Testis (tissue), 2 donors: ENCODE measurements at regions not wholly inside any gene's neighbourhood (a gene's known extent, or its start where the extent isn't known, plus 50 kb on each side); places are given as distances from the start of the nearest gene placed in this dataset.

Source experiments
- DNase-seq: peaks from one replicate; pipeline ENCODE4 v3.0.0-alpha.2; 2019
- H3K27ac ChIP-seq, 2 donors: fragments of 200-600 bp; sonication (generic); one replicate each; pipeline ENCODE4 v1.5.1; 2019
- H3K27me3 ChIP-seq: fragments of 200-600 bp; sonication (generic); one replicate; pipeline ENCODE4 v1.5.1; 2019
- H3K36me3 ChIP-seq: fragments of 200-600 bp; sonication (generic); one replicate; pipeline ENCODE4 v1.5.1; 2017; ENCODE audit warnings: low read depth; ENCODE audit errors: missing control alignments
- H3K4me1 ChIP-seq: fragments of 200-600 bp; sonication (generic); one replicate; pipeline ENCODE4 v1.5.1; 2019
- H3K4me3 ChIP-seq, 2 donors: fragments of 200-600 bp; sonication (generic); one replicate each; pipeline ENCODE4 v1.5.1; 2017 to 2019
- H3K9me3 ChIP-seq: fragments of 200-600 bp; sonication (generic); one replicate; pipeline ENCODE4 v1.5.1; 2017
- CTCF ChIP-seq, 3 experiments: fragments of 450-650 bp in 2 of 3; fragments of 200-600 bp in 1 of 3; sonication (generic) in 1 of 3; IDR thresholded peaks; one replicate each; pipeline ENCODE4 v1.5.1; 2016 to 2019; ENCODE audit warnings: antibody characterized with exemption in 3 of 3, mild to moderate bottlenecking in 2 of 3, moderate library complexity in 1 of 3
- POLR2A ChIP-seq: fragments of 450-650 bp; IDR thresholded peaks from one replicate; pipeline ENCODE4 v1.6.1; 2017; ENCODE audit warnings: antibody characterized with exemption, mild to moderate bottlenecking, moderate library complexity
- WGBS, 2 donors: methylation state at CpG; one replicate each; pipeline ENCODE4 v1.1.5; 2018; 5-methylcytosine and 5-hydroxymethylcytosine counted together
- intact Hi-C: fragments of 100-400 bp; cut with DNase I; formaldehyde crosslinking; loops from one replicate; pipeline ENCODE4 v1.15.1; 2023; ENCODE audit warnings: low total_unique reads

DNA sequence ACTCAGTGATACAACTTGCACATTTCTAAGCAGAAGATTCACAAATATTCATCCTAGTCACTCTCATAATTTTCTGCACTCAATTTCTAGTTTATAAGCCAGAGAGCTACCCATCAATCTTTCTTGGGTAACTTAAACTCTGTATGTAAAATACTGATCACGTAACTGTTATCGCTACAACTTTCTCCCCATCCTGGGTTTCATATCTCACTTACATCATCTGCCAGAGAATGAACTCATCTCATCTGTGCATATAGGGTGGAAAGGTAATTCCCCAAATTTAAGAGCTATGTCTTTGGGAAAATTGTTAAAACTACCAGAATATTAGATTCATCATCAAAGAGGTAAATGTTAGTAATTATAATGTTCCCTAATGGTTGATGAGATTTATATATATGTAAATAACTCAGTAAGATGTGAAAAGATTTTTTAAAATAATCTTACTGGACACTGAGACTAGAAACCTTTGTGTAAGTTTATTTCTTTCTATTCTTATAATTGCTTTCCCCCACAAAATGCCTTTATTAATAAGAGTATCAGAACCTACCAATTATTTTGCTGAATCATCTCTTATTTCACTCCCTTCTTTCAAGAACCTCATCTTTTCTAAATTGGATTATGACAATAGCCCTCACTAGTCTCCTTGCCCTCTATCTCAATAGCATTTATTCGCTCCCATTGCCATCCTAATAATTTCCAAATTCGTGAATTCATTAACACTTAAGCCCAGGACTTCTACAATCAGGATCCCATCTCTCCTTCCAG, 729.0 kb downstream of the EPHA4 start:
- WGBS, 2 donors: 87 to 94% methylated on average over 4 of the region's 4 CpGs
- intact Hi-C loops: no loop called here
- no peaks in the 10 kb centered on the region for H3K4me1 ChIP-seq

GRCh38 chr2:220845766-220846273, 726.3 kb downstream of the EPHA4 start:
- 52 to 95% methylated on average over 1 of the region's 1 CpG for WGBS, 2 donors
- TF ChIP-seq POLR2A (no peak), CTCF (IDR thresholded peaks at IDR 0.05) (no peak)
- no peaks in the 10 kb centered on the region for H3K36me3 ChIP-seq
- H3K9me3 ChIP-seq: no peaks in the 10 kb centered on the region
- no peak for DNase-seq
- H3K27ac ChIP-seq: no peak overlapping the region
- H3K4me1 ChIP-seq: no peaks in the 10 kb centered on the region
- intact Hi-C loops: no loop called here
- no peak overlapping the region for H3K4me3 ChIP-seq
- H3K27me3 ChIP-seq: no peaks in the 10 kb centered on the region

More for the DNA sequence above, 729.0 kb downstream of the EPHA4 start:
- TF ChIP-seq CTCF (IDR thresholded peaks at IDR 0.05) (no peak), POLR2A (no peak)
- Histone ChIP-seq H3K4me3 (no peak overlapping the region), H3K27ac (no peak overlapping the region), H3K9me3 (no peaks in the 10 kb centered on the region), H3K36me3 (no peaks in the 10 kb centered on the region), H3K27me3 (no peaks in the 10 kb centered on the region)
- no peak for DNase-seq

GRCh38 chr2:220847006-220847405, 725.1 kb downstream of the EPHA4 start:
- H3K27ac ChIP-seq: no peak overlapping the region
- no peak overlapping the region for H3K4me3 ChIP-seq
- H3K36me3 ChIP-seq: no peaks in the 10 kb centered on the region
- no peaks in the 10 kb centered on the region for H3K4me1 ChIP-seq
- no peaks in the 10 kb centered on the region for H3K27me3 ChIP-seq
- DNase-seq: no peak
- TF ChIP-seq POLR2A: no peak
- H3K9me3 ChIP-seq: no peaks in the 10 kb centered on the region
- 77 to 79% methylated on average over 3 of the region's 3 CpGs for WGBS, 2 donors
- intact Hi-C loops: no loop called here

DNA sequence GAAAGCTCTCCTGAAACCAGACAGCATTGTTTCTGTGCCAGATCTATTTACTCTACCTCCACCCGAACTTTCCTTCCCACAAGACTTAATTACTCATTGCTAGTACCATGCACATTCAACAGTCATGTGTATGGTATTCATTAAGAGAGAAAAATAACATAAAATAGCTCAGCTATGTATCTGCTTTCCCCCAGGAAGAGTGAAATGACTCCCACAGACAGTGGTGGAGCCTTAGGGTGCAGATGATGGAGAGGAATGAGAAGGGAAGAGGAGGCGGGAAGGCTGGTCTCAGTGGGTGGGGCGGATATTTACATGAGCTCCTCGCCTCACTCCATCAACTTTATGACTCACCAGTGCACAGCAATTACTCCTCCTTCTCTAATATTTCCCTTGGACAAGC, 724.5 kb downstream of the EPHA4 start:
- DNase-seq: peak; percentile 79
- H3K4me3 ChIP-seq: no peak overlapping the region
- no peak overlapping the region for H3K27ac ChIP-seq
- TF ChIP-seq CTCF (IDR thresholded peaks at IDR 0.05): no peak
- no peak for TF ChIP-seq POLR2A
- 44 to 70% methylated on average over 4 of the region's 4 CpGs for WGBS, 2 donors
- H3K36me3 ChIP-seq: no peaks in the 10 kb centered on the region
- no peaks in the 10 kb centered on the region for H3K27me3 ChIP-seq
- intact Hi-C loops: no loop called here
- no peaks in the 10 kb centered on the region for H3K4me1 ChIP-seq
- no peaks in the 10 kb centered on the region for H3K9me3 ChIP-seq

- WGBS, 2 donors: 93 to 95% methylated on average over 5 of the region's 5 CpGs
- Histone ChIP-seq H3K36me3 (no peaks in the 10 kb centered on the region), H3K4me1 (no peaks in the 10 kb centered on the region), H3K9me3 (no peaks in the 10 kb centered on the region), H3K4me3 (no peak overlapping the region), H3K27ac (peak overlapping the region in 1 of 2 donors; percentile 68), H3K27me3 (no peaks in the 10 kb centered on the region)
- no peak for DNase-seq
- TF ChIP-seq POLR2A (no peak), CTCF (IDR thresholded peaks at IDR 0.05) (no peak)
- intact Hi-C loops: no loop called here
Measured at GRCh38 chr2:220849433-220849832, 722.7 kb downstream of the EPHA4 start.
